Fibroblast of villous mesenchyme (primary cell): ENCODE measurements at regions not wholly inside any gene's neighbourhood (a gene's known extent, or its start where the extent isn't known, plus 50 kb on each side); places are given as distances from the start of the nearest gene placed in this dataset.
"Not testable (repeated sequence)": the region's sequence is repeated elsewhere in the genome, so short reads cannot be mapped to it uniquely, and the experiment has no call there.

Source experiments
- DNase-seq: peaks from one replicate; pipeline ENCODE4 v3.0.0-alpha.2; 2010; ENCODE audit warnings: low read depth
- H3K4me3 ChIP-seq: 2 replicates; pipeline ENCODE4 v1.5.1; 2011; ENCODE audit warnings: low read depth, mild to moderate bottlenecking, low read length
- CTCF ChIP-seq: IDR thresholded peaks from 2 replicates; pipeline ENCODE4 v1.5.1; 2012; ENCODE audit warnings: low read depth, mild to moderate bottlenecking, low read length; ENCODE audit not compliant: insufficient read depth

GRCh38 chr11:38646382-38646781 lies 2048.3 kb upstream of the RAG2 start:
- no peak for TF ChIP-seq CTCF
- no peak for DNase-seq
- H3K4me3 ChIP-seq, result no peak overlapping the region

DNA sequence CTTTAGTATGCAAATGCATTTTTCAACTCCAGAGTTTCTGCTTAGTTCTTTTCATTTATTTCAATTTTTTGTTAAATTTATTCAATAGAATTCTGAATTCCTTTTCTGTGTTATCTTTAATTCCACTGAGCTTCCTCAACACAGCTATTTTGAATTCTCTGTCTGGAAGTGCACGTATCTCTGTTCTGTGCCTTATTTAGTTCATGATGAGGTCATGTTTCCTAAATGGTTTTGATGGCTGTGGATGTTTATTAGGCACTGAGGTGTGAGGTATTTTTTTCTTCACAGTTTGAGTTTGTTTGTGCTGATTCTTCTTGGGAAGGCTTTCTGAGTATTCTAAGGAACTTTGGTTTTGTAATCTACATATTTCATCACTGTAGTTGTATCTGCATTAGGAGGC lies 2042.8 kb upstream of the RAG2 start:
- H3K4me3 ChIP-seq, result no peak overlapping the region
- no peak for TF ChIP-seq CTCF
- no peak for DNase-seq

GRCh38 chr11:38612701-38613100 lies 2014.7 kb upstream of the RAG2 start:
- H3K4me3 ChIP-seq, result no peak overlapping the region
- no peak for DNase-seq
- no peak for TF ChIP-seq CTCF

- H3K4me3 ChIP-seq, DNase-seq: not testable (repeated sequence)
Observed at GRCh38 chr11:38601371-38601770, 2003.3 kb upstream of the RAG2 start.

DNA sequence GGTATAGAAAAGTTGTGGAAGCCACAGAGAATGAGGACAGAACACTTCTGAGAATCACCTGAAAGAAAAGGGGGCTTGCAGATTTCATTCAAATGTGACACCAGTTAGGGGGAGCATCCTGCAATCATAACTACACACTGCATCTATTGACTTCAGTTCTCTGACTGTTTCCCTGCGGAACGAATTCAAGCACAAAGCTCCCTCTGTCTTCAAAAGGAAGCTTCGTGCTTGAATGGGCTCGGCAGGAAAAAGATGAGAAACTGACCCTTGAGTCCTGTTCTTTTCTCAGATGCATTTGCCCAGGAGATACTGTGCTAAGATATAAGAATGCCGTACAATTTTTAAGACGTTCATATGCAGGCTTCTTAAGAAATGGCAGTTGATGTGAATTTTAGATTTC lies 2000.4 kb upstream of the RAG2 start:
- DNase-seq, result no peak
- no peak overlapping the region for H3K4me3 ChIP-seq
- TF ChIP-seq CTCF, result no peak

DNA sequence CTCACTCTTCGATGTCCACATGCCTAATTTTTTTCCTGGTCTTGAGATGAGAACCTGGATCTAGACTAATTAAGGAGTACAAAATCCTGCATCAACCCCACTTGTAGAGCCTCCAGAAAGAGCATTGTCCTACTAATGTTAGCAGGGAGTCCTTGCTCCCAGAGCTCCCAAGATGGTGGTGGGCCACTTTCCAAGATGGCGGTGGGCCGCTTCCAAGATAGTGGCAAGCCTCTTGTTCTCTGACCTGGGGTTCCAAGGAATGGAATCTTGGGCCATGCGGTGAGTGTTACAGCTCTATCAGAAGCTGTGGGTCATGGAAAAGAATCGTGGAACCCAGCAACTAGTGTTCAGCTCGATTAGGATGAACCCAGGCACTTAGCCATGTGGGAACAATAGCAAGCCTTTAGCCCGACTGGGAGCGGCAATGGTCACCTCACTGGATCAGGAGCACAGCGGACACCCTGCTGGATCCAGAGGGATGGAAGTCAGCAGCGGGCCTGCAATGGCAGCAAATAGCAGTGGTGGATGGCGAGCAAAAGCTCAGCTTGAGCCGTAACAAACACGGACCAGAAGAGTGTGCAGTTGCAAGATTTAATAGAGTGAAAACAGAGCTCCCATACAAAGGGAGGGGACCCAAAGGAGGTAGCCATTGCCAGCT lies 1997.5 kb upstream of the RAG2 start:
- not testable (repeated sequence) for DNase-seq, H3K4me3 ChIP-seq

- no peak for TF ChIP-seq CTCF
- no peak overlapping the region for H3K4me3 ChIP-seq
- DNase-seq, result no peak
Observed at GRCh38 chr11:38594895-38595294, 1996.9 kb upstream of the RAG2 start.

DNA sequence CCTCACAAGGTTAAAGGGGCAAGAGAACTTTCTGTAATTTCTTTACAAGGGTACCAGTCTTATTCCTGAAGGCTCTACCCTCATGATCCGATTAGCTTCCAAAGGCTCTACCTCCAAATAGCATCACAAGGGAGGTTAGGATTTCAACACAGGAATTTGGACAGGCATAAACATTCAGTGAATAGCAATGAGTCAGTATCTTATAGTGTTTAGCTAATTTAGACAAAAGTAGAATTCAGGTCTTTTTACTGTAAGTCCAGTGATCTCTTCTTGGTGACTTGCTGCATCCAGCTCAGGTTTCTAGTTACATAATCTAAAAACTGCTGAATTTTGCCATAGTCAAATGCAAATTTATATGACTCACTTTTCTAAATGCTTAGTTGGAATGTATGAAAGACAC lies 1995.6 kb upstream of the RAG2 start:
- no peak for TF ChIP-seq CTCF
- DNase-seq, result peak; percentile 1
- H3K4me3 ChIP-seq, result no peak overlapping the region
